ENCODE measurements at regions not wholly inside any gene's neighbourhood (a gene's known extent, or its start where the extent isn't known, plus 50 kb on each side); places are given as distances from the start of the nearest gene placed in this dataset.

- TF ChIP-seq CTCF (IDR thresholded peaks at IDR 0.05) = no peak
- ATAC-seq (ENCODE audit: low FRiP score) = no peak
- no peak for DNase-seq (ENCODE audit: low spot score)
Observed at GRCh38 chr13:85386424-85386823, 412.8 kb downstream of the SLITRK6 start.

- TF ChIP-seq CTCF (IDR thresholded peaks at IDR 0.05) = no peak
- DNase-seq (ENCODE audit: low spot score) (no peak), ATAC-seq (ENCODE audit: low FRiP score) (no peak)
Observed at GRCh38 chr13:85383291-85383690, 415.9 kb downstream of the SLITRK6 start.

- no peak for TF ChIP-seq CTCF (IDR thresholded peaks at IDR 0.05)
- DNase-seq (ENCODE audit: low spot score) = no peak
- ATAC-seq (ENCODE audit: low FRiP score) = no peak
Observed at GRCh38 chr13:85381082-85381481, 418.1 kb downstream of the SLITRK6 start.

GRCh38 chr13:85379991-85380390 is 419.2 kb downstream of the SLITRK6 start:
- TF ChIP-seq CTCF (IDR thresholded peaks at IDR 0.05) = no peak
- no peak for ATAC-seq (ENCODE audit: low FRiP score)
- DNase-seq (ENCODE audit: low spot score) = no peak

- no peak for ATAC-seq (ENCODE audit: low FRiP score)
- no peak for DNase-seq (ENCODE audit: low spot score)
- TF ChIP-seq CTCF (IDR thresholded peaks at IDR 0.05) = no peak
Observed at GRCh38 chr13:85379433-85379832, 419.8 kb downstream of the SLITRK6 start.

GRCh38 chr13:85377783-85378182 is 421.4 kb downstream of the SLITRK6 start:
- ATAC-seq (ENCODE audit: low FRiP score) (no peak), DNase-seq (ENCODE audit: low spot score) (no peak)
- TF ChIP-seq CTCF (IDR thresholded peaks at IDR 0.05) = no peak

- ATAC-seq (ENCODE audit: low FRiP score) (no peak), DNase-seq (ENCODE audit: low spot score) (no peak)
- TF ChIP-seq CTCF (IDR thresholded peaks at IDR 0.05) = no peak
Observed at GRCh38 chr13:85373322-85373721, 425.9 kb downstream of the SLITRK6 start.

All from omental fat pad (tissue), 3 donors.